GM18907 (cell line): ENCODE measurements at regions not wholly inside any gene's neighbourhood (a gene's known extent, or its start where the extent isn't known, plus 50 kb on each side); places are given as distances from the start of the nearest gene placed in this dataset.

Source experiments
- ATAC-seq: cut with Tn5 transposase; IDR thresholded peaks from one replicate; pipeline ENCODE4 v1.9.1; 2021; ENCODE audit warnings: mild to moderate bottlenecking, moderate library complexity; ENCODE audit not compliant: unreplicated experiment

- ATAC-seq = no peak
Observed at GRCh38 chr1:87265786-87266185, 62.9 kb upstream of the LMO4 start.

- ATAC-seq = no peak
Observed at GRCh38 chr1:87268111-87268510, 60.6 kb upstream of the LMO4 start.

GRCh38 chr1:87269921-87270320, 58.8 kb upstream of the LMO4 start:
- no peak for ATAC-seq

- no peak for ATAC-seq
Observed at GRCh38 chr1:87273291-87273690, 55.4 kb upstream of the LMO4 start.

GRCh38 chr1:87274851-87275250, 53.8 kb upstream of the LMO4 start:
- no peak for ATAC-seq

- no peak for ATAC-seq
Observed at GRCh38 chr1:87278825-87279535, 49.7 kb upstream of the LMO4 start.
